ENCODE measurements at regions not wholly inside any gene's neighbourhood (a gene's known extent, or its start where the extent isn't known, plus 50 kb on each side); places are given as distances from the start of the nearest gene placed in this dataset.

GRCh38 chr12:77354766-77355362 lies 289.5 kb upstream of the E2F7 start:
- H3K4me1 ChIP-seq (ENCODE audit: control insufficient read depth, insufficient read depth, low read length), result no peaks in the 10 kb centered on the region
- no peaks in the 10 kb centered on the region for H3K9me1 ChIP-seq (ENCODE audit: insufficient read depth, low read length)
- no CpG with 5 or more reads among the region's 2 CpGs for WGBS, 2 experiments (ENCODE audit: extremely low coverage in 2 of 2, insufficient read length in 1 of 2)
- H3K9me3 ChIP-seq (ENCODE audit: control insufficient read depth, insufficient read depth, low read length), result no peaks in the 10 kb centered on the region
- H4K8ac ChIP-seq (ENCODE audit: low read depth in 2 of 2, low read length in 2 of 2), result no peak overlapping the region
- H3K56ac ChIP-seq (ENCODE audit: extremely low read depth, insufficient read depth, low read length), result no peak overlapping the region
- H3K4ac ChIP-seq (ENCODE audit: low read depth, low read length), result no peak overlapping the region
- POLR2A ChIA-PET (ENCODE audit: unreplicated experiment), result no interaction called here
- H2BK20ac ChIP-seq (ENCODE audit: low read depth, low read length), result no peak overlapping the region
- DNase-seq (peak; percentile 4), ATAC-seq (ENCODE audit: low read depth) (no peak)
- no peak overlapping the region for H4K5ac ChIP-seq (ENCODE audit: low read depth, low read length)
- H3K27ac ChIP-seq (ENCODE audit: insufficient read depth, low read length), result no peak overlapping the region
- no peak overlapping the region for H4K91ac ChIP-seq (ENCODE audit: insufficient read depth, low read depth, low read length)
- TF ChIP-seq MAZ (IDR thresholded peaks at IDR 0.05; ENCODE audit: borderline replicate concordance, low read depth, low read length) (no peak), POLR2A (IDR thresholded peaks at IDR 0.05; ENCODE audit: low read depth, low read length) (no peak), MAFK (IDR thresholded peaks at IDR 0.05; ENCODE audit: low read depth, low read length) (no peak), RFX5 (IDR thresholded peaks at IDR 0.05; ENCODE audit: low read depth, low read length) (no peak), RAD21 (IDR thresholded peaks at IDR 0.05; ENCODE audit: low read length) (no peak), NFE2L2 (IDR thresholded peaks at IDR 0.05; ENCODE audit: low read depth, low read length) (no peak), FOS (IDR thresholded peaks at IDR 0.05; ENCODE audit: low read depth, low read length) (no peak), SMC3 (IDR thresholded peaks at IDR 0.05; ENCODE audit: low read depth, low read length) (no peak)
- H3K23ac ChIP-seq (ENCODE audit: low read depth, low read length), result no peak overlapping the region
- dilution Hi-C loops (cut with HindIII; ENCODE audit: low sequenced_read_pairs, unreplicated experiment) (no loop called here), intact Hi-C loops (cut with micrococcal nuclease) (no loop called here), in situ Hi-C loops (cut with MboI; ENCODE audit: low sequenced_read_pairs) (no loop called here)
- H3K9ac ChIP-seq (ENCODE audit: low read depth, low read length), result no peak overlapping the region
- H3K18ac ChIP-seq (ENCODE audit: low read depth, low read length), result no peak overlapping the region
- no peak overlapping the region for H2AFZ ChIP-seq (replicated peaks; ENCODE audit: low read length, poor library complexity)
- no peaks in the 10 kb centered on the region; the same call in 1 of the 2 replicates for H3K27me3 ChIP-seq (ENCODE audit: control insufficient read depth, insufficient read depth, low read length)
- H3K79me1 ChIP-seq (ENCODE audit: low read depth in 1 of 2, low read length in 2 of 2), result no peaks in the 10 kb centered on the region
- no peak overlapping the region for H3K14ac ChIP-seq (replicated peaks; ENCODE audit: low read depth, low read length)
- no peak overlapping the region for H2BK15ac ChIP-seq (ENCODE audit: low read depth, low read length)
- BruUV-seq (replicated peaks), result no TSS peak
- no peak overlapping the region for H3K4me2 ChIP-seq (ENCODE audit: low read depth, low read length)
- H3K4me3 ChIP-seq (ENCODE audit: insufficient read depth, low read depth, low read length), result no peak overlapping the region
- CTCF ChIA-PET, result no interaction called here
- no peaks in the 10 kb centered on the region for H3K36me3 ChIP-seq (ENCODE audit: control insufficient read depth, insufficient read depth, low read length)
- H2BK5ac ChIP-seq (ENCODE audit: low read depth, low read length, poor library complexity, severe bottlenecking), result no peak overlapping the region
- H2AK5ac ChIP-seq (ENCODE audit: low read depth, low read length), result no peak overlapping the region
- H2AK9ac ChIP-seq (replicated peaks; ENCODE audit: low read depth, low read length, poor library complexity), result no peak overlapping the region
- H4K20me1 ChIP-seq (ENCODE audit: insufficient read depth, low read length), result no peaks in the 10 kb centered on the region
- no peak overlapping the region for H2BK120ac ChIP-seq (ENCODE audit: low read depth, low read length)

Measured in IMR-90 (cell line).